ENCODE measurements at regions not wholly inside any gene's neighbourhood (a gene's known extent, or its start where the extent isn't known, plus 50 kb on each side); places are given as distances from the start of the nearest gene placed in this dataset.
"Not testable (repeated sequence)": the region's sequence is repeated elsewhere in the genome, so short reads cannot be mapped to it uniquely, and the experiment has no call there.

DNA sequence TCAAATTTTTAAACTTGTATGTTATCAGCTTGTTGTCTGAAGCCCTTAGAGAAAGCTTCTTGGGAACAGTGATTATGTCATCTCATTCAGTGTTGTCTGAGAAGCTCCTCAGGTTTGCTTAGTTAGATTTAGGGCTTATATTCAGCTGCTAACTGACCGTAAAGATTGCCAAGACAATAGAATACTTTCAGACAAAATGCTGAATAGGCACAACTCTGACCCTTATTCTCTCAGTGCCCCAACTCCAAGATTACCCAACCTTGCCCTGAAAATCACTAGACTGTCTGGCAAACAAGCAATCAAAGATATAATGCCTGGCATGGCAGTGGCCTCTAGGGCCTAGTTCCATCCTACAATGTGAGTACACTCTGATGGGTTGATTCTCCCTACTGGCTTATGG lies 950.5 kb upstream of the HS3ST1 start:
- no peak for DNase-seq (ENCODE audit: low read depth, low spot score)

DNA sequence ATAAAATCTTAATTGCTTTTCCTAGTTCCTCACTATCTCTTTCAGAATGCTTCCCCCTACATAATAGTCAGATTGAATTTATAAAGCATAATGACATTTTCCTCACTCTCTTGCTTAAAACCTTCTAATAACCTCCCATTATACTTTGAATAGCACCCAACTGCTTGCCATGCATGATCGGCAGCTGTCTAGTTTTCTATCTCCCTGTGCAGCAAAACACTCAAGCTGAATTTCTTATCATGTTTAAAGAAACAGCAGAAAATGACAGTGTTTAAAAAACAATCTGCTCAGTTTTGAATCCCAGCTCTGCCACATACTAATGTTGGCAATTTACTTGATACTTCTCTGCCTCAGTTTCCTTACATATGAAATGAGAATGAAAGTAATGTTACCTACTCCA lies 947.1 kb upstream of the HS3ST1 start:
- no peak for DNase-seq (ENCODE audit: low read depth, low spot score)

DNA sequence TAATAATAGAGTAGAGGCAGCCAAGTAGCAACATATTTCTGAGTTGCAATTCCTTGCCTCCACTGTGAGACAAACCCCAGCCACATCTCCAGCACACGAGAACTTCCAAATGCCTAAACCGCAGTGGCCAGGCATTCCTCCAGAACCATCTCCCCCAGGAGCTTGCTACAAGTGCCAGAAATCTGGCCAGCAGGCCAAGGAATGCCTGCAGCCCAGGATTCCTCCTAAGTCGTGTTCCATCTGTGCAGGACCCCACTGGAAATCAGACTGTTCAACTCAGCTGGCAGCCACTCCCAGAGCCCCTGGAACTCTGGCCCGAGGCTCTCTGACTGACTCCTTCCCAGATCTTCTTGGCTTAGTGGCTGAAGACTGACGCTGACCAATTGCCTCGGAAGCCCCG lies 937.2 kb upstream of the HS3ST1 start:
- DNase-seq (ENCODE audit: low read depth, low spot score): not testable (repeated sequence)

GRCh38 chr4:12360391-12360790 lies 931.7 kb upstream of the HS3ST1 start:
- DNase-seq (ENCODE audit: low read depth, low spot score): no peak

DNA sequence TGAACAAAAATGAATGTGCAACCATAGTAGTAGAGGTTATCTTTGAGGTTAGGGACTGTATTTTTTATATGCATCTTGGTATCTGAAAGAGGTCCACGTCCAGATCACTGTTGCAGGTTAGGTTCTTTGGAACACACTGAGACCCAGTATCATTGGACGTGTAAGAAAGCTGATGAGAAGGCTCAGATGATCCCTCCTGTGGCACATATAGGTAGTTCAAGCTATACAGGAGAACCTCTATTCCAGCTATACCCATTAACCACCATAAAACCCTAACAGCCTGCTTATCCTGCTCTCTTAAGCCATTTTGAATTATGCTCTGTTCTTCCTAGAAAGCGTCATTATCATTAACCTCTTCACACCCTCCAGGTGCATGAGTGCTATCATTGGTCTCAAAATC lies 930.7 kb upstream of the HS3ST1 start:
- DNase-seq (ENCODE audit: low read depth, low spot score): no peak

- DNase-seq (ENCODE audit: low read depth, low spot score): not testable (repeated sequence)
Observed at GRCh38 chr4:12333083-12333482, 904.4 kb upstream of the HS3ST1 start.

DNA sequence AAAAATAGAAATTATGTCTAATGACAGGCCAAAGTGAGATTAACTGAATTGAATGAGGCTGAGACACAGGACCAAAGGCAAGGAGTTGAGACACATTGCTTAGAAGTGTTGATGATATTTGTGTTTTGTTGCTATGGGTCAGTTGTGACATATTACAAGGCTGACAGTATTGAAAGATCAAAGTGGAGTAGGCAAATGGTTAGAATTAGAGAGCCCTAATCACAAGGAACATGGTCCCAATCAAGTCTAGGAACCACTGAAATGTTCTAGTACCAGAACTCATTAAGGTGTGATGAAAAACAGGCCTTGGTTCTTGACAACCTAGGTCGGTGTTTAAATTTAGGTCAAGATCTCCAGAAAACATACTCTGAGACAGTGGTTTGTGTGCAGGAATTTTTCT lies 896.3 kb upstream of the HS3ST1 start:
- DNase-seq (ENCODE audit: low read depth, low spot score): no peak

DNA sequence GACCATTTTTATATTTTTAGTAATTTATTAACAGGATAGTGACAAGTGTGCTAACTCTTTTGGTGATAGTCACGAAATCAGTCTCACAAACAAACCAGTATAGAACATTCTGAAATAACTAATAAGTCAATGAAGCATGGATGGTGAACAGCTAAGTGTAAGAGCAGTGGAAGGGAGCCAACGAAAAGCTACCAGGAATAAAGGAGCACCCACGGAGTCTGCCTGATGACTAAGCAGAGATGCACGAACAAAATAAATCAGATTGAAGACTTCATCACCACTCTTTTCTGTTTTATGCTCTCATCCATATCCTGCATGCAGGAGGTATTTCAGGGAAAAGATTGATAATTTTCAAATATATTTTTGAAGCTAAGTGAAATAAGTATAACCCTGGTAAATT lies 891.1 kb upstream of the HS3ST1 start:
- DNase-seq (ENCODE audit: low read depth, low spot score): no peak

- DNase-seq (ENCODE audit: low read depth, low spot score): no peak
Observed at GRCh38 chr4:12304905-12305304, 876.2 kb upstream of the HS3ST1 start.

GRCh38 chr4:12296366-12296765 lies 867.7 kb upstream of the HS3ST1 start:
- no peak for DNase-seq (ENCODE audit: low read depth, low spot score)

DNA sequence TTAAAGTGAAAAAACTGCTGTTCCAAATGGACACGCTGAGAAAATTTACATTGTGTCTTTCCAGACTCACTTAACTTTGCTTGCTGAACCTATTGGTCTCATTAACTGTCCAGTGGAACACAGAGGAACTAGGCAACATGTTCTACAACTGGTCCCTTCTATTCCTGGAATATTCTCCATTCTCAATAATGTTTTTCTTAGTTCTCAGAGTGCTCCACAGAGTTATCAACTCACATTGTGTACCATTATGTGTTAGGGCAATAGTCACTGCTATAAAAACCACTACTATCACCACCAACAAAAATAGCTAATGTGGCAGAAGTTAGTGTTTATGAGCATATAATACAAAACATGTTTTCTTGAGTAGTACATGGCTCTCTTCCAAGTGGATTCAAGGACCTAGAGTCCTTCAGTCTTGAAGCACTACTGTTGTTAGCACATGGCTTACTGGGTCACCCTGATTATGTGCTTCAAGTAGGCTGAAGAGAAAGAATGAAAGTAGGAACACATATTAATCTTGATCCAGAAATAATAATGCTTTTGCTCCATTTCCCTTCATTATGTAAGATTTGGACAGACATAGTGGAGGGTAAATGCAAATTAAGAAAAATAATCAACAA lies 865.3 kb upstream of the HS3ST1 start:
- DNase-seq (ENCODE audit: low read depth, low spot score): no peak

GRCh38 chr4:12286351-12286750 lies 857.7 kb upstream of the HS3ST1 start:
- no peak for DNase-seq (ENCODE audit: low read depth, low spot score)

- DNase-seq (ENCODE audit: low read depth, low spot score): no peak
Observed at GRCh38 chr4:12270546-12270945, 841.9 kb upstream of the HS3ST1 start.

GRCh38 chr4:12265554-12265953 lies 836.9 kb upstream of the HS3ST1 start:
- DNase-seq (ENCODE audit: low read depth, low spot score): no peak

DNA sequence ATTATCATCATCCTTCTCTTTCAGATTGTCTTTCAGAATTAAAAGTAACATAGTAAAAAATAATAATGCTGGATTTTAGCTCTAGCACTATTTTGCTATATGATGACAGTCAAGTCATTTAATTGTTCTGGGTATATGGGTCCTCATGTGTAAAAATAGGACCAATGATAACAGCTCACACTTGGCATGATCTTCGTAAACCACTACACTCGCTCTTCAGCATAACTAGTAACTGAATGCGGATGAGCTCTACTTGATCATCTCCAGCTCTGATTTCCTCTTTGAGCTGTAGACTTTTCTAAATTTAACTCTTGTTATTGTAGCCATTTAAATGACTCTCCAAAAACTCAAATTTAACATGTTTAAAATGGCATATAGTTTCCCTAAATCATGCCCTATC lies 831.8 kb upstream of the HS3ST1 start:
- no peak for DNase-seq (ENCODE audit: low read depth, low spot score)

- no peak for DNase-seq (ENCODE audit: low read depth, low spot score)
Observed at GRCh38 chr4:12244973-12245372, 816.3 kb upstream of the HS3ST1 start.

GRCh38 chr4:12242354-12242753 lies 813.7 kb upstream of the HS3ST1 start:
- no peak for DNase-seq (ENCODE audit: low read depth, low spot score)

DNA sequence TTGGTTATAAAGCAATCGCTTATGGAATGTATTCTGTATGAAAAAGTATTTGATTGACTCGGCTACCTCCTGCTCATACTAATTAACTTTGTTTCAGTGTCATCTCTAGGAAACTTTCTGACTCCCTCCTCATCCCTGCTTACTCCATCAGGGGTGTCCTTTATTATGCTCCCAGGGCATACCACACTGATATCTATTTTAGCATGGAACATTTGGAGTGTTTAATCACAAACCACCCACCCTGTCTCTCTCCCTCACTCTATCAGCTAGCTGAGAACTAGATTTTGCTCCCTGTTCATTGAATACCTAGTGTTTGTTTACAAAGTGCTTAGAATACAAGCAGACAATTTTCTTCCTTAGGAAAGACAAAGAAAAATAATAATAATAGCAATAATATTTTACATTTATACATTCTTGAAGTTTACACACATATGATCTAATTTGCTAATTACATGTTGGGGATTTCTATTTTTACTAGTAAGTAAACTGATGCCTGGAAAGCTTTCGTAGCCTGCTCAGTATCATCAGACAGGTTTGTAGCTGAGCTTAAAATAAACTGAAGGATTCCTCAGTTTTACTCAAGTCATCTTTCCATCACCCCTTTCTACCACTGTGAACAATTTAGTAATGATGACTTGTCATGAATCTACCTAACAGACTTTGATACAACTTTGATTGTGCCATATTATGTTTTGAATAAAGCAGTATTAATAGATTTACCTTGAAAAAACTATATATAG lies 811.4 kb upstream of the HS3ST1 start:
- DNase-seq (ENCODE audit: low read depth, low spot score): no peak

DNA sequence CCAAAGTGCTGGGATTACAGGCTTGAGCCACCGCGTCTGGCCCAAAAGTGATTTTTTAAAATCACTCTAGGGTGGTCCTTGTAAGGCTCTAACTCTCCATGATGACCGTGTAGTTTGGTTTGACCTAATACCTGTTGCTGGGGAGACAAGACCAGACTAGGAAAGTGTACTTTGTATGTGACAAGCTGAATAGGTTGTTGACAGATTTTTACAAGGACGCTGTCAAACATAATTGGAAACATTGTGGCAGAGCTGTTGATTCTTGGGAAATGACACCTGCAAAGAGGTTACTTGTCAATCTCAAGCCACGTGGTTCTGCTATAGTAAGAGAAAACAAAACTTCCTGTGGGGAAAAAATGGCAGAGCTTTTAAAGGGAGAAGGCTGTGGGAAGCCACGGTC lies 802.4 kb upstream of the HS3ST1 start:
- DNase-seq (ENCODE audit: low read depth, low spot score): no peak

DNA sequence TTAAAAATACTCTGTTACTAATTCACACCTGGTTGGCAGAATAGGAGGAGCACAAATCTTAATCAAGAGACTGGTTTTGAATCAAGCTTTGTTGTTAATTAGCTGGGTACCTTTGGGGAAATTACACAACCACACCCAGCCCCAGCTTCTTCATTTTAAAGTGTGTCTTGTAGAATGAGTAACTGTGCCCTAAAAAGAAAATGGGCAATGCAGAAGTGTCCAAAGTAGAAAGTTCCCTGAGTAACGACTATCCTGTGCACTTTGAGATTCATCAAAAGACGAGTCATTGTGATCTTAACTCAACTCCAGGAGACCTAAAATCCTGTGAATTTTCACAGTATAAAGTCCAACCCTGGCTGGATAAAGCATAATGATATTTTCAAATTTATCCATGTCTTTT lies 792.3 kb upstream of the HS3ST1 start:
- no peak for DNase-seq (ENCODE audit: low read depth, low spot score)

DNA sequence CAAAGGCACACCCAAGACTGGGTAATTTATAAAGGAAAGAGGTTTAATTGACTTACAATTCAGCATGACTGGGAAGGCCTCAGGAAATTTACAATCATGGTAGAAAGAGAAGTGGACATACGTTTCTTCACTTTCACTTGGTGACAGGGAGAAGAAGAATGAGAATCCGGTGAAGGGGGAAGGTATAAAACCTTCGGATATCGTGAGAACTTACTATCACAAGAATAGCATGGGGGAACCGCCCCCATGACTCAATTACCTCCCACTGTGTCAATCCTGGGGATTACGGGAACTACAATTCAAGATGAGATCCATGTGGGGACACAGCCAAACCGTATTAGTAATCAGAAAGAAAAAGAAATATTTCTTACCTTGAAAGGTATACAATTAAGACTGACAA lies 782.9 kb upstream of the HS3ST1 start:
- no peak for DNase-seq (ENCODE audit: low read depth, low spot score)

DNA sequence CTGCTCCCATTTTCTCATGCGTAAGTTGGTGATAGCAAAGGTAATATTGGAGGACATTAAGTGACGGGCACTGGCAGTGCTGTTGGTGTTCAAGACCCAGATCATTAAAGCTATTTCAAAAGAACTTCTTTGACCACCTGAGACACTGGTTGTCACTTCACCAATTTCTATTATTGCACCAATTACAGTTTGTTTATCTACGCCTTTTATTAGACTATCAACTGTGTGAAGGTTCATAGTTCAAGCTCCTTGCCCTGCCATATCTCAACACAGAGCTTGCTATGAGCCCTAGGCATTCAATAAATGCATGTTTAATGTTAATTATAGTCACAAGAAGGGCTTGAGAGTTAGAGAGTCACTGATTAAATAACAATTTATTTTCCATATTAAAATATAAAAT lies 778.7 kb upstream of the HS3ST1 start:
- no peak for DNase-seq (ENCODE audit: low read depth, low spot score)

DNA sequence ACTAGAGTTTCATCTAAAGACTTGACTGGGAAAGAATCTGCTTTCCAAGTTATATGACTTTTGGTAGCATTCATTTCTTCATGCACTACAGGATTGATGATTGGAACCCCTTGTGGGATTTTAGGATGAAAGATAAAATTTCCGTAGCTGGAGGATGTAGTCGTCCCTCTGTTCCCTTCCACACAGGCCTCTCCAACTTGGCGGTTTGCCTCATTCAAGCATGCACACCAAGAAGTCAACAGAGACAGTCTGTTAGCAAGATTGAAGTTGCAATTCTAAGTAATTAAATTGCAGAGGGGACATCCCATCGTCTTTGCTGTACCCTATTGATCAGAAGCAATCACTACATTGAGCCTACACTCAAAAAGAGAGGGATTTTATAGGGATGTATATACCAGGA lies 777.4 kb upstream of the HS3ST1 start:
- no peak for DNase-seq (ENCODE audit: low read depth, low spot score)

DNA sequence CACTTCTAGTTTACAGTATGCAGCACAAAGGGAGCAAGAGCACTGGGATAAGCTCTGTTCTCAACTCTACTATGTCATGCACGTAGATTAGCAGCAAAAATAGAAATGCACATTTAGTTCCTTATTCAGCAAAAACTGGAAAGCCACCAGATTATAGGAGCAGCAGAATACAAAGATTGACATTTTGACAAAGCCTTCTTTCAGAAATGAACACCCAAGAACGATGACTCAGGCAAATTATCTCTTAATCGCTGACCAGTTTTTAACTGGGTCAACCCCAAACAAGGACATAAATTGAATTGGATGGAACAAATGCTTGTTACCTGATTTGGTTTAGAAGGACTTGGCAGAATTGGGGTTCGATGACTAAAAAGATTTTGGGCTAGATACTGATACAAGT lies 775.3 kb upstream of the HS3ST1 start:
- no peak for DNase-seq (ENCODE audit: low read depth, low spot score)

Data from brain pericyte (primary cell).